GM18508 (cell line): ENCODE measurements at regions not wholly inside any gene's neighbourhood (a gene's known extent, or its start where the extent isn't known, plus 50 kb on each side); places are given as distances from the start of the nearest gene placed in this dataset.
"Not testable (repeated sequence)": the region's sequence is repeated elsewhere in the genome, so short reads cannot be mapped to it uniquely, and the experiment has no call there.

ENCODE experiments used
- ATAC-seq: cut with Tn5 transposase; IDR thresholded peaks from one replicate; pipeline ENCODE4 v1.9.1; 2021; ENCODE audit warnings: moderate number of reproducible peaks; ENCODE audit not compliant: insufficient read depth, unreplicated experiment

DNA sequence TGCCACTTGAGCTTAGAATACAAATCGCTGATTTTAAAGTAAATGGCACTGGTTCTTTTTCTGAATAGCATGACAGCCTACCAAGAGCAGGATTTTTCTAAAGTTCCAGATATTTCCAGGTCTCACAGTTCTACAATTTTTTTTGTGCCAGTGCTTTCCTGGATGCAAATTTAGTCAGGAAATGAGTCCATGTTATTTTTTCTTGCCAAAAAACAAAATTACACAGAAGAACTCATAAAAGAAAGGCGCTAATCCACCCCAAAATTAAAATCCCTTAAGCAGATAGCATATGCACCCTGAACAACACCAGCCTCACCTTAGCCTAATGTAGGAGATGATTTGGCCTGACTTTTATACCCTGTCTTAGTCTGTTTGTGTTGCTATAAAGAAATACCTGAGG, 86.4 kb upstream of the ARG1 start:
- no peak for ATAC-seq

DNA sequence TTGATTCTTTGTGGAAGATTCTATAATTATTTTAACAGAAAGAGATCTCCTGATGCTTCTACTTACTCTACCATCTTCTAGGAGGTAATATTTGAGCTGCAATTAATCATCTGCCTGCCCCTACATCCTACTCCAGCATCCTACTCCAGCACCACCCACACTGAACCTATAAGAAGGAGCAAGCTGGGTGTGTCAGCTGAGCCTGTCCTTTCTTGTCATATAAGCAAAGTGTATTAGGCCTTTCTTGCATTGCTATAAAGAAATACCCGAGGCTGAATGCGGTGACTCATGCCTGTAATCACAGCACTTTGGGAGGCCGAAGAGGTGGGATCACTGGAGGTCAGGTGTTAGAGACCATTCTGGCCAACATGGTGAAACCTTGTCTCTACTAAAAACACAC, 84.2 kb upstream of the ARG1 start:
- ATAC-seq = no peak

DNA sequence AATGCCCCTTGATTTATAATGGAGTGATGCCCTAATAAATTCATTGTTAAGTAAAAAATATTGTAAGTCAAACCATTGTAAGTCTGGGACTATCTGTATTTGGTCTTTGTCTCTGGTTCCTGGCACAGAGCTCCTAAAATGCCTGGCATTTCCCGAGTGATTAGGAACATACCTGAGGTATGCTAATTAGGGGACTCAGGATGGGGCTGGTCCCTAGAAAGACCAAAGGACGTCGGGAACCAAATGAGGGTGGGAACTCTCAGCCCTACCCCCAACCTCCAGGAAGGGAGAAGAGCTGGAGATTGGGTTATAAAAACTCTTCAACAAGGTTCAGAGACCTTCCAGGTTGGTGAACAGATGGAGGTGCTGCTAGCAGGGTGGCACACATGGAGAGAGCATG, 82.6 kb upstream of the ARG1 start:
- ATAC-seq = no peak

DNA sequence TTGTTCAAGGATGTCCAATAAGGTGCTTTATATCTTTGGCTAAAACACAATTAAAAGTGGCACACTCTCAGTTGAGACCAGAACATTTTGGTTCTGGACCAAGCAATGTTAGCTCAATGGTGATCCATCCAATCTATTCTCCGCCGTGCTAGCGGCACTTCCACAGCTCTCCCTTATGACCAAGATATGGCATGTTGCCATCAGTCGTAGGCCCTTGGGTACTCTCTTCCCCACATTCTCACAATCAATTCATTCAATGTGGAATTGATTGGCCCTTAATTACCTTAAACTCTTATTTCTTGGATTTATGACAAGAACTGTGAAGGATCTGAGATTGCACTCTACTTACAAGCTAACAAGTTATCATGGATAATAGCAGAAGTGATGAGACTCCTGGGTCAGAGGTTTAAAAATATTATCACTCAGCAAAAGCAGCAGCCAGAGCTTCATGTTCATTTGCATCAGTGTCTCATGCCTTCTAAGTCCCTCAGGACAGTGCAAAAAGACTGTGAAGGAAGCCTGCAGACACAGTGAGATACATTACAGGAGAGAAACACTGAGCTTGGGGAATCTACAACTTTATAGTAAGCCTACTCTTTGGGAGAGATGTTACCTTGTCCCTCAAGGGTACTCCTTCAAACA, 80.0 kb upstream of the ARG1 start:
- no peak for ATAC-seq

- not testable (repeated sequence) for ATAC-seq
These were observed 68.6 kb upstream of the ARG1 start for GRCh38 chr6:131504387-131504786.

GRCh38 chr6:131510094-131510493, 62.9 kb upstream of the ARG1 start:
- ATAC-seq = no peak

DNA sequence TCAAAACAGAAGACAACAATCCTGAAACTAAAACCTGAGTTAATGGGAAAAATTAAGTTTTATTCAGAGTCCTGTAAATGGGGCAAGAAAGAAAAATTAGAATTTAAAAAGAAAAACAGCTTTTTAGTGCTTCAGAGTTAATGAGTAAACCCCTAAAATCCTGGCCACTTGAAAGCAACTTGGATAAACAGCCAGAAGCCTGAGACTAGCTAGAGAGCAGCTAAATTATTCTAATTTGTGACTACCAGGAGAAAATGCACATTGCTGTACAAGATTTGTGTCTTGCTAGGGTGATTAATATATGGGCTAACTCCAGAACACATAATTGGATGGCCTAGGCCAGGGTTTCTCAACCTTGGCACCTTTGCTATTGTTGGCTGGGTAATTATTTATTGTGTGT, 62.4 kb upstream of the ARG1 start:
- ATAC-seq = no peak

DNA sequence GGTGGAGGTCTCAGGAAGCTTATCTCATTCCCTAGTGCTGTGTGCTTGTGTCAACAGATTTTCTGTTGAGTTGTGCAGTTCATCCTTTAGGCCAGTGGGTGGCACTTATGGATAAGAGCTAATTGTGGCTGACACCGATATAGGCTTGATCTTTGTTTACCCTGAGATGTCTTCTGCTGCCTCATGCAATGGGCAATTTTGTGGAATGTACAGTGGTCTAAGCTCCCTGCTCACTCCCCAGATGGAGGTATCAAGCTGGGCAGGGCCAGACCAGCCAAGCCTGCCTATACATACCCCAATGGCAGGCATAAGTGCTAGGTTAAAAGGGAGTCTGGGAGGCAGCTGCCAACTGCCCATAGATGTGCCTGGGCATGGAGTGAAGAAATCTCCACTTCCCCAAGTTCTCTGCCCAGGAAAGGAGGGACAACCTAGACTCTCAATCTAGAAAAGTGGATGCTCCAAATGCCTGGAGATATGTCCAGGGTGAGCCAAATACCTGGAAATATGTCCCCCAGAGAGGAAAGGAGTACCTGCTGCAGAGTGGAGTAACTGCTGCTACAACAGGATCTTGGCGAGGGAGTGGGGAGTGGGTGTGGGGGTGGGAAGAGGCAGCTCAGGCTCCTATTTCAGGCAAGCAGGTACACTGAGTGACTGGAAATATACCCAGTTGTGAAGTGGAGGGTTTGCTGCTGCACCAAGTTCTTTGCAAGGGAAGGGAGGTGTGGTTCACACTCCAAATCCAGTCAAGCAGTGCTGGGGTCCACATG, 53.2 kb upstream of the ARG1 start:
- ATAC-seq = peak; percentile 85
